H9 (cell line): ENCODE measurements at regions not wholly inside any gene's neighbourhood (a gene's known extent, or its start where the extent isn't known, plus 50 kb on each side); places are given as distances from the start of the nearest gene placed in this dataset.

ENCODE experiments used
- DNase-seq: peaks from one replicate; pipeline ENCODE4 v3.0.0-alpha.2; 2017
- H2AFZ ChIP-seq: one replicate; pipeline ENCODE4 v1.6.1; 2013; ENCODE audit warnings: mild to moderate bottlenecking, low read length, control low read depth, moderate library complexity
- H2AK5ac ChIP-seq: 2 replicates; pipeline ENCODE4 v1.6.1; 2013; ENCODE audit warnings: low read length, control low read depth, mixed read lengths; ENCODE audit not compliant: insufficient read length
- H2BK120ac ChIP-seq: one replicate; pipeline ENCODE4 v1.6.1; 2013; ENCODE audit warnings: low read depth, mild to moderate bottlenecking, low read length, control low read depth, inconsistent platforms; ENCODE audit not compliant: poor library complexity, severe bottlenecking
- H2BK12ac ChIP-seq: 2 replicates; pipeline ENCODE4 v1.6.1; 2013; ENCODE audit warnings: low read length, control low read depth, mixed read lengths, low read depth; ENCODE audit not compliant: insufficient read length
- H2BK15ac ChIP-seq: 2 replicates; pipeline ENCODE4 v1.6.1; 2013; ENCODE audit warnings: low read depth, low read length, control low read depth
- H2BK20ac ChIP-seq: one replicate; pipeline ENCODE4 v1.6.1; 2013; ENCODE audit warnings: low read depth, mild to moderate bottlenecking, low read length, control low read depth, inconsistent platforms; ENCODE audit not compliant: poor library complexity, severe bottlenecking
- H2BK5ac ChIP-seq: 2 replicates; pipeline ENCODE4 v1.6.1; 2013; ENCODE audit warnings: low read length, control low read depth, mixed read lengths; ENCODE audit not compliant: insufficient read length
- H3K14ac ChIP-seq: 2 replicates; pipeline ENCODE4 v1.6.1; 2013; ENCODE audit warnings: low read length, control low read depth; ENCODE audit not compliant: insufficient read depth
- H3K18ac ChIP-seq: 2 replicates; pipeline ENCODE4 v1.6.1; 2013; ENCODE audit warnings: low read depth, mild to moderate bottlenecking, mixed read lengths, low read length, control low read depth; ENCODE audit not compliant: insufficient read length
- H3K23ac ChIP-seq: 2 replicates; pipeline ENCODE4 v1.6.1; 2013; ENCODE audit warnings: low read length, control low read depth, mixed read lengths, low read depth; ENCODE audit not compliant: insufficient read length
- H3K23me2 ChIP-seq: 2 replicates; pipeline ENCODE4 v1.6.1; 2013; ENCODE audit warnings: low read depth, mild to moderate bottlenecking, mixed read lengths, low read length, control low read depth; ENCODE audit not compliant: insufficient read length, poor library complexity, severe bottlenecking
- H3K27ac ChIP-seq: 2 replicates; pipeline ENCODE4 v1.5.1; 2013; ENCODE audit warnings: low read length, control low read depth, mixed read lengths, low read depth; ENCODE audit not compliant: insufficient read length
- H3K27me3 ChIP-seq: 2 replicates; pipeline ENCODE4 v1.6.1; 2013; ENCODE audit warnings: low read length, control low read depth, inconsistent platforms; ENCODE audit not compliant: insufficient read depth
- H3K4ac ChIP-seq: 2 replicates; pipeline ENCODE4 v1.6.1; 2013; ENCODE audit warnings: low read depth, mild to moderate bottlenecking, control low read depth, inconsistent platforms, low read length, moderate library complexity
- H3K4me1 ChIP-seq: 2 replicates; pipeline ENCODE4 v1.6.1; 2013; ENCODE audit warnings: low read length, control low read depth, inconsistent platforms; ENCODE audit not compliant: insufficient read depth
- H3K4me2 ChIP-seq: 2 replicates; pipeline ENCODE4 v1.6.1; 2013; ENCODE audit warnings: low read length, control low read depth, mixed read lengths; ENCODE audit not compliant: insufficient read length, insufficient read depth
- H3K56ac ChIP-seq: 2 replicates; pipeline ENCODE4 v1.6.1; 2013; ENCODE audit warnings: low read depth, mild to moderate bottlenecking, mixed read lengths, low read length, control low read depth; ENCODE audit not compliant: insufficient read length
- H3K79me1 ChIP-seq: 2 replicates; pipeline ENCODE4 v1.6.1; 2013; ENCODE audit warnings: low read depth, mild to moderate bottlenecking, moderate library complexity, low read length, control low read depth, inconsistent platforms; ENCODE audit not compliant: insufficient read depth, poor library complexity, severe bottlenecking
- H3K79me2 ChIP-seq: 2 replicates; pipeline ENCODE4 v1.6.1; 2013; ENCODE audit warnings: low read length, control low read depth, inconsistent platforms; ENCODE audit not compliant: insufficient read depth
- H3K9ac ChIP-seq: 2 replicates; pipeline ENCODE4 v1.6.1; 2013; ENCODE audit warnings: low read length, control low read depth, mixed read lengths; ENCODE audit not compliant: insufficient read length; ENCODE audit errors: extremely low read depth
- H3K9me3 ChIP-seq: one replicate; pipeline ENCODE4 v1.6.1; 2013; ENCODE audit warnings: low read depth, low read length, inconsistent platforms; ENCODE audit not compliant: control insufficient read depth
- H3T11ph ChIP-seq: one replicate; pipeline ENCODE4 v1.6.1; 2013; ENCODE audit warnings: mild to moderate bottlenecking, low read length, control low read depth, inconsistent platforms
- H4K20me1 ChIP-seq: one replicate; pipeline ENCODE4 v1.6.1; 2013; ENCODE audit not compliant: control insufficient read depth, insufficient read length, insufficient read depth
- H4K5ac ChIP-seq: 2 replicates; pipeline ENCODE4 v1.6.1; 2013; ENCODE audit warnings: low read depth, mild to moderate bottlenecking, mixed read lengths, low read length, control low read depth; ENCODE audit not compliant: insufficient read length
- H4K8ac ChIP-seq: replicated peaks from 2 replicates; pipeline ENCODE4 v1.6.1; 2013; ENCODE audit warnings: low read length, control low read depth, mixed read lengths, low read depth; ENCODE audit not compliant: insufficient read length
- H4K91ac ChIP-seq: 2 replicates; pipeline ENCODE4 v1.6.1; 2013; ENCODE audit warnings: low read depth, mild to moderate bottlenecking, moderate library complexity, mixed read lengths, low read length, control low read depth; ENCODE audit not compliant: insufficient read length
- H3K27ac Mint-ChIP-seq, 3 experiments: 2 replicates in 2 of 3; 3 replicates in 1 of 3; pipeline ENCODE4 v1.8.0; 2020 to 2021; ENCODE audit warnings: mixed read lengths in 3 of 3, mild to moderate bottlenecking in 1 of 3, moderate library complexity in 1 of 3
- H3K27me3 Mint-ChIP-seq: 2 replicates; pipeline ENCODE4 v1.8.0; 2021; ENCODE audit warnings: low read depth, mild to moderate bottlenecking, moderate library complexity, mixed read lengths
- H3K36me3 Mint-ChIP-seq, 3 experiments: 2 replicates in 2 of 3; 3 replicates in 1 of 3; pipeline ENCODE4 v1.8.0; 2020 to 2021; ENCODE audit warnings: low read depth in 3 of 3, mixed read lengths in 3 of 3; ENCODE audit not compliant: insufficient read depth in 1 of 3
- H3K4me1 Mint-ChIP-seq, 2 experiments: 2 replicates each; pipeline ENCODE4 v1.8.0; 2020; ENCODE audit warnings: mixed read lengths in 2 of 2
- H3K4me3 Mint-ChIP-seq, 2 experiments: 2 replicates in 1 of 2; 3 replicates in 1 of 2; pipeline ENCODE4 v1.8.0; 2020 to 2021; ENCODE audit warnings: mild to moderate bottlenecking in 2 of 2, mixed read lengths in 2 of 2, moderate library complexity in 1 of 2
- H3K9me3 Mint-ChIP-seq, 2 experiments: 2 replicates in 1 of 2; 3 replicates in 1 of 2; pipeline ENCODE4 v1.8.0; 2020; ENCODE audit warnings: mild to moderate bottlenecking in 2 of 2, mixed read lengths in 2 of 2, moderate library complexity in 1 of 2
- CTCF ChIP-seq: fragments of 200-600 bp; sonication (generic); conservative IDR thresholded peaks from 3 replicates; pipeline ENCODE4 v1.8.0; 2021; ENCODE audit warnings: antibody characterized with exemption, mild to moderate bottlenecking
- WGBS: extraction: QIAGEN DNeasy Blood & Tissue Kit; methylation state at CpG from one replicate; pipeline ENCODE4 v1.1.7; 2013; ENCODE audit warnings: missing lambda C conversion rate, low lambda C conversion rate, mixed read lengths; ENCODE audit not compliant: insufficient read length; ENCODE audit errors: extremely low coverage; 5-methylcytosine and 5-hydroxymethylcytosine counted together

- no peak overlapping the region for H3K56ac ChIP-seq
- no peak overlapping the region for H3T11ph ChIP-seq
- no peak overlapping the region for H3K18ac ChIP-seq
- no peak for TF ChIP-seq CTCF
- no peak overlapping the region for H3K4ac ChIP-seq
- no peaks in the 10 kb centered on the region for H3K36me3 Mint-ChIP-seq
- DNase-seq, result no peak
- no peak overlapping the region for H2AK5ac ChIP-seq
- no peaks in the 10 kb centered on the region for H4K20me1 ChIP-seq
- no peak overlapping the region for H3K27ac ChIP-seq
- H2BK120ac ChIP-seq, result no peak overlapping the region
- no peak overlapping the region for H4K5ac ChIP-seq
- H2BK20ac ChIP-seq, result no peak overlapping the region
- H3K14ac ChIP-seq, result no peak overlapping the region
- no peak overlapping the region for H3K23ac ChIP-seq
- H3K4me1 ChIP-seq, result no peaks in the 10 kb centered on the region; the same call in 1 of the 2 replicates
- no peak overlapping the region for H2AFZ ChIP-seq
- H2BK12ac ChIP-seq, result no peak overlapping the region
- H4K91ac ChIP-seq, result no peak overlapping the region
- WGBS, result no CpG with 5 or more reads among the region's 4 CpGs
- no peaks in the 10 kb centered on the region for H3K9me3 ChIP-seq
- H3K4me3 Mint-ChIP-seq, result no peak overlapping the region
- H3K9ac ChIP-seq, result no peak overlapping the region
- H3K9me3 Mint-ChIP-seq, result no peaks in the 10 kb centered on the region
- no peaks in the 10 kb centered on the region for H3K79me2 ChIP-seq
- H2BK15ac ChIP-seq, result no peak overlapping the region
- H3K27me3 Mint-ChIP-seq, result no peaks in the 10 kb centered on the region
- no peaks in the 10 kb centered on the region for H3K79me1 ChIP-seq
- H3K27me3 ChIP-seq, result no peaks in the 10 kb centered on the region; the same call in 1 of the 2 replicates
- H3K4me2 ChIP-seq, result no peak overlapping the region
- peaks cover 25% of the 10 kb centered on the region in 2 experiments for H3K4me1 Mint-ChIP-seq
- H3K23me2 ChIP-seq, result no peaks in the 10 kb centered on the region
- no peak overlapping the region; a peak in 1 of 7 replicates for H3K27ac Mint-ChIP-seq
- H2BK5ac ChIP-seq, result no peak overlapping the region
- H4K8ac ChIP-seq, result no peak overlapping the region
Observed at GRCh38 chr5:90162324-90162723, 247.2 kb downstream of the CETN3 start.
